ENCODE measurements at regions not wholly inside any gene's neighbourhood (a gene's known extent, or its start where the extent isn't known, plus 50 kb on each side); places are given as distances from the start of the nearest gene placed in this dataset.

GRCh38 chr7:114312649-114313048 is 102.0 kb upstream of the FOXP2 start:
- H3K27me3 Mint-ChIP-seq: no peaks in the 10 kb centered on the region
- H3K36me3 Mint-ChIP-seq: no peaks in the 10 kb centered on the region
- H3K4me3 Mint-ChIP-seq: no peak overlapping the region
- DNase-seq (ENCODE audit: extremely low spot score, unreplicated experiment): no peak
- H3K4me1 Mint-ChIP-seq (ENCODE audit: unreplicated experiment): peaks cover 3% of the 10 kb centered on the region
- TF ChIP-seq, protein P1, sequence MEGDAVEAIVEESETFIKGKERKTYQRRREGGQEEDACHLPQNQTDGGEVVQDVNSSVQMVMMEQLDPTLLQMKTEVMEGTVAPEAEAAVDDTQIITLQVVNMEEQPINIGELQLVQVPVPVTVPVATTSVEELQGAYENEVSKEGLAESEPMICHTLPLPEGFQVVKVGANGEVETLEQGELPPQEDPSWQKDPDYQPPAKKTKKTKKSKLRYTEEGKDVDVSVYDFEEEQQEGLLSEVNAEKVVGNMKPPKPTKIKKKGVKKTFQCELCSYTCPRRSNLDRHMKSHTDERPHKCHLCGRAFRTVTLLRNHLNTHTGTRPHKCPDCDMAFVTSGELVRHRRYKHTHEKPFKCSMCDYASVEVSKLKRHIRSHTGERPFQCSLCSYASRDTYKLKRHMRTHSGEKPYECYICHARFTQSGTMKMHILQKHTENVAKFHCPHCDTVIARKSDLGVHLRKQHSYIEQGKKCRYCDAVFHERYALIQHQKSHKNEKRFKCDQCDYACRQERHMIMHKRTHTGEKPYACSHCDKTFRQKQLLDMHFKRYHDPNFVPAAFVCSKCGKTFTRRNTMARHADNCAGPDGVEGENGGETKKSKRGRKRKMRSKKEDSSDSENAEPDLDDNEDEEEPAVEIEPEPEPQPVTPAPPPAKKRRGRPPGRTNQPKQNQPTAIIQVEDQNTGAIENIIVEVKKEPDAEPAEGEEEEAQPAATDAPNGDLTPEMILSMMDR (conservative IDR thresholded peaks at IDR 0.05): no peak
- H3K9me3 Mint-ChIP-seq: peaks cover 4% of the 10 kb centered on the region
- no peak overlapping the region for H3K27ac Mint-ChIP-seq

DNA sequence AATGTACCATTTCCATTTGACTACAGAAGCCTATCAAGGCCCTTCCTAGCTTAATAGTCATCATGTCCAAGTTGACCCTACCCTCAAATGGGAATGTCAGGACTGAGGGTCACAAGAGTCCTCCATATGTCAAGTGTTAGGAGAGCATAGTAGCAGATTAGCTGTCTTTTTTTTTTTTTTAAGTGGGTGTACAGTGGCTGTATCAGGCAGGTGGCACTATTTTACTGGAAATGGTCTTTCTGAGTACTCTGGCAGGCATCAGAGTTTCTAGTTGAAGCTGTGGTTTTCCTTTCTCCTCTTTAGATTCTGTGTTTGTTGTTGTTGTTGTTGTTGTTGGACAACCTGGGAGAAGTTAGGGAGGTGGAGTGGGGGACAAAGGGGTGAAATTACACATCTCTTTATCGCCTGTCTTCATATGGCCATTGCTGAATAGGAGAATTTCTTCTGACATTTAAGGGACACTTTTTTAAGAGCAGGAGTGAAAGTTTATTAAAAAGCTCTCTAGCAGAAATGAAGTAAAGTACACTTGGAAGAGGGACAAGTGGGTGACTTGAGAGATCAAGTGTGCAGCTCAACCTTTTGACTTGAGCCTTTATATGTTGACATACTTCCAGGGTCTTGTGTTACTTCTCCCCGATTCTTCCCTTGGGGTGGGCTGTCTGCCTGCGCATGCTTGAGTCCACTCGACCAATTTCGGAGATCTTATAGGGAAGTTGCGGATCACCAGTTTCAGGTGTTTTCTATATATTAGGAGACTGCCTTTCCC is 104.1 kb upstream of the FOXP2 start:
- DNase-seq (ENCODE audit: extremely low spot score, unreplicated experiment): no peak

GRCh38 chr7:114309729-114310128 is 104.9 kb upstream of the FOXP2 start:
- peaks cover 3% of the 10 kb centered on the region for H3K4me1 Mint-ChIP-seq (ENCODE audit: unreplicated experiment)
- no peaks in the 10 kb centered on the region for H3K36me3 Mint-ChIP-seq
- H3K9me3 Mint-ChIP-seq: peaks cover 4% of the 10 kb centered on the region
- TF ChIP-seq, protein P1 (conservative IDR thresholded peaks at IDR 0.05): no peak
- DNase-seq (ENCODE audit: extremely low spot score, unreplicated experiment): no peak
- H3K27me3 Mint-ChIP-seq: no peaks in the 10 kb centered on the region
- no peak overlapping the region for H3K4me3 Mint-ChIP-seq
- H3K27ac Mint-ChIP-seq: no peak overlapping the region

More for the DNA sequence above, 104.1 kb upstream of the FOXP2 start:
- Mint-ChIP-seq H3K4me1 (ENCODE audit: unreplicated experiment) (peaks cover 3% of the 10 kb centered on the region), H3K27ac (no peak overlapping the region), H3K9me3 (peaks cover 4% of the 10 kb centered on the region), H3K36me3 (no peaks in the 10 kb centered on the region), H3K27me3 (no peaks in the 10 kb centered on the region), H3K4me3 (no peak overlapping the region)
- TF ChIP-seq, protein P1 (conservative IDR thresholded peaks at IDR 0.05): no peak

DNA sequence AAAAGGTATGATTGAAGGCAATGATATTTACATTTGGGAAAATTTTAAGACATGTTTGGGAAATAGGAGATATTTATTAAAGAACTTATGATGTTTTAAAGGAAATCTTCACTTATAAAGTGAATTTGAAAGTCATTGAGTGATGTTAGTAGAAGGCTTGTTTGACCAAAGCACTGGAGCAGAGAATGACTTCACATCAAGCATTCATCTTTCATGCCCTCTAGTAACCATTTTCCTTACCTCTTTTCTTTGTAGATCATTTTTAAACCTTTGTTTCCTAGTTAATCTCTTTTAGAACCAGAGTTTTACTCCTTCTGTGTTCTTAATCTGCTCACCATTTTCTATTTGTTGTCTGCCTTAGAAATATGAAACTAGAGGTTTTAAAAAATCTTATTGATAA is 111.3 kb upstream of the FOXP2 start:
- no peaks in the 10 kb centered on the region for H3K36me3 Mint-ChIP-seq
- TF ChIP-seq, protein P1 (conservative IDR thresholded peaks at IDR 0.05): no peak
- no peak for DNase-seq (ENCODE audit: extremely low spot score, unreplicated experiment)
- no peaks in the 10 kb centered on the region for H3K4me1 Mint-ChIP-seq (ENCODE audit: unreplicated experiment)
- no peak overlapping the region for H3K4me3 Mint-ChIP-seq
- no peaks in the 10 kb centered on the region for H3K27me3 Mint-ChIP-seq
- H3K27ac Mint-ChIP-seq: no peak overlapping the region
- no peaks in the 10 kb centered on the region for H3K9me3 Mint-ChIP-seq

DNA sequence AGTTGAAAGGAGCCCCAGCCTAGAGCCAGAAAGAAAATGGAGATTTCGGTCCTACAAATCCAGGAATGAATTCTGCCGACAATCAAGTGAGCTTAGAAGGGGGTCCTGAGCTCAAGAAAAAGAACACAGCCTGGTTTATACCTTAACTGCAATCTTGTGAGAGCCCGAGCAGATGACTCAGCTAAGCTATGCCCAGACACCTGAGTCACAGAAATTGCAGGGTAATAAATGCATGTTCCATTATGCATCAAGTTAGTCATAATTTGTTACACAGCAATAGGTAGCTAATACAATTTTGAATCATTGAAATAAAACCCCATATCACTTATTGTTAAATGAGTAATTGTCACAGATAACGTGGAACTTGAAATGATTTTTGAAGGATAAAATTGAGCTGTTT is 111.8 kb upstream of the FOXP2 start:
- Mint-ChIP-seq H3K9me3 (no peaks in the 10 kb centered on the region), H3K4me1 (ENCODE audit: unreplicated experiment) (no peaks in the 10 kb centered on the region), H3K27me3 (no peaks in the 10 kb centered on the region), H3K36me3 (no peaks in the 10 kb centered on the region), H3K4me3 (no peak overlapping the region), H3K27ac (no peak overlapping the region)
- TF ChIP-seq, protein P1 (conservative IDR thresholded peaks at IDR 0.05): no peak
- DNase-seq (ENCODE audit: extremely low spot score, unreplicated experiment): no peak

All from type B pancreatic cell (in vitro differentiated cells).